ENCODE measurements at regions not wholly inside any gene's neighbourhood (a gene's known extent, or its start where the extent isn't known, plus 50 kb on each side); places are given as distances from the start of the nearest gene placed in this dataset.

DNA sequence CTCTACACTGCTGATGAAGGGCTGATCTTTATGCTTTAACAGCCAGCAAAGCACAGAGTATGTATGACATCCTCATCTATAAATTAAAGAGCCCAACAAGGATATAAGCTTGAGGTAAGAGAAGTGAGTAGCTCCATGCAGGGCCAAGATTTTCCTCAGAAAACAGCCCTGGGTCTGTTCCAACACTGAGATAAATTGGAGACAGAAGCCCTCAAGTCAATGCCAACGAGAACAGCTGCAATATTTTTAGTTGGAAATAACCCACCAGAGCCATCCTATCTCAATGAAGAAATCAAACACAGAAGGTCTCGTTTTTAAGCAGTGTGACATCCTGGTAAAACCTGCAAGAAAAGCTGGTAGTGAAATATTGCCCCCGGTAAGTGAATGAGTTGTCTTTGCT is 297.0 kb upstream of the AUTS2 start (continued):
- TF ChIP-seq BRCA1 (IDR thresholded peaks at IDR 0.05; ENCODE audit: low read depth, low read length) (no peak), EP300 (IDR thresholded peaks at IDR 0.05; ENCODE audit: borderline replicate concordance in 1 of 2, low read depth in 2 of 2, low read length in 2 of 2) (no peak), PHF8 (conservative IDR thresholded peaks at IDR 0.05; ENCODE audit: low read depth, low read length) (no peak)
- TF ChIP-seq, protein P1, sequence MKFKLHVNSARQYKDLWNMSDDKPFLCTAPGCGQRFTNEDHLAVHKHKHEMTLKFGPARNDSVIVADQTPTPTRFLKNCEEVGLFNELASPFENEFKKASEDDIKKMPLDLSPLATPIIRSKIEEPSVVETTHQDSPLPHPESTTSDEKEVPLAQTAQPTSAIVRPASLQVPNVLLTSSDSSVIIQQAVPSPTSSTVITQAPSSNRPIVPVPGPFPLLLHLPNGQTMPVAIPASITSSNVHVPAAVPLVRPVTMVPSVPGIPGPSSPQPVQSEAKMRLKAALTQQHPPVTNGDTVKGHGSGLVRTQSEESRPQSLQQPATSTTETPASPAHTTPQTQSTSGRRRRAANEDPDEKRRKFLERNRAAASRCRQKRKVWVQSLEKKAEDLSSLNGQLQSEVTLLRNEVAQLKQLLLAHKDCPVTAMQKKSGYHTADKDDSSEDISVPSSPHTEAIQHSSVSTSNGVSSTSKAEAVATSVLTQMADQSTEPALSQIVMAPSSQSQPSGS (IDR thresholded peaks at IDR 0.05; ENCODE audit: low read length), result no peak

Data from H1 (cell line).